CD14-positive monocyte (primary cell): ENCODE measurements at regions not wholly inside any gene's neighbourhood (a gene's known extent, or its start where the extent isn't known, plus 50 kb on each side); places are given as distances from the start of the nearest gene placed in this dataset.

Experiments used
- DNase-seq, 3 donors: peaks; one replicate each; pipeline ENCODE4 v3.0.0-alpha.2; 2011 to 2022
- H2AFZ ChIP-seq: 2 replicates; pipeline ENCODE4 v1.6.0; 2012; ENCODE audit warnings: mild to moderate bottlenecking, low read depth, low read length, inconsistent platforms; ENCODE audit not compliant: insufficient read depth, poor library complexity, severe bottlenecking
- H3K27ac ChIP-seq, 2 donors: 1 replicate in 1 of 2; 2 replicates in 1 of 2; pipeline ENCODE4 v1.5.1; 2012 to 2013; ENCODE audit warnings: low read length in 2 of 2, control low read depth in 1 of 2, inconsistent platforms in 1 of 2, low read depth in 1 of 2, mild to moderate bottlenecking in 1 of 2
- H3K27me3 ChIP-seq, 2 donors: one replicate each; pipeline versions ENCODE4 v1.6.0 to v1.6.1; 2011 to 2013; ENCODE audit warnings: low read length in 2 of 2; ENCODE audit not compliant: control insufficient read depth in 2 of 2, insufficient read depth in 2 of 2
- H3K36me3 ChIP-seq, 2 donors: replicated peaks in 1 of 2; 1 replicate in 1 of 2; 2 replicates in 1 of 2; pipeline versions ENCODE4 v1.5.1 to v1.6.1; 2012 to 2013; ENCODE audit warnings: low read length in 2 of 2, control low read depth in 1 of 2, inconsistent platforms in 1 of 2, mild to moderate bottlenecking in 1 of 2; ENCODE audit not compliant: insufficient read depth in 2 of 2, control insufficient read depth in 1 of 2
- H3K4me1 ChIP-seq, 2 donors: 1 replicate in 1 of 2; 2 replicates in 1 of 2; pipeline versions ENCODE4 v1.5.1 to v1.6.1; 2012 to 2013; ENCODE audit warnings: low read length in 2 of 2, control low read depth in 1 of 2, inconsistent platforms in 1 of 2, mild to moderate bottlenecking in 1 of 2, moderate library complexity in 1 of 2; ENCODE audit not compliant: insufficient read depth in 2 of 2, control insufficient read depth in 1 of 2
- H3K4me2 ChIP-seq: replicated peaks from 2 replicates; pipeline ENCODE3; 2012; ENCODE audit warnings: low read length, moderate library complexity, mild to moderate bottlenecking; ENCODE audit not compliant: poor library complexity, severe bottlenecking; ENCODE audit errors: extremely low read depth
- H3K4me3 ChIP-seq, 3 experiments: fragments of 200-600 bp in 1 of 3; sonication (generic) in 1 of 3; replicated peaks in 1 of 3; 1 replicate in 2 of 3; 2 replicates in 1 of 3; pipeline ENCODE4 v1.5.1; 2011 to 2013; ENCODE audit warnings: low read length in 3 of 3, mild to moderate bottlenecking in 3 of 3, control low read depth in 2 of 3, low read depth in 2 of 3, inconsistent platforms in 1 of 3, moderate library complexity in 1 of 3
- H3K79me2 ChIP-seq: 2 replicates; pipeline ENCODE4 v1.6.0; 2012; ENCODE audit warnings: mild to moderate bottlenecking, control low read depth, inconsistent platforms, low read length, moderate library complexity; ENCODE audit not compliant: insufficient read depth
- H3K9ac ChIP-seq: 2 replicates; pipeline ENCODE4 v1.6.0; 2017; ENCODE audit warnings: low read length, mild to moderate bottlenecking; ENCODE audit not compliant: insufficient read depth, poor library complexity, severe bottlenecking
- H3K9me3 ChIP-seq, 2 donors: replicated peaks in 1 of 2; 1 replicate in 1 of 2; 2 replicates in 1 of 2; pipeline versions ENCODE4 v1.5.1 to v1.6.1; 2012 to 2013; ENCODE audit warnings: low read length in 2 of 2, control low read depth in 1 of 2; ENCODE audit not compliant: control insufficient read depth in 1 of 2, insufficient read depth in 1 of 2
- H4K20me1 ChIP-seq: 2 replicates; pipeline ENCODE4 v1.6.0; 2012; ENCODE audit warnings: mild to moderate bottlenecking, low read length, control low read depth, moderate library complexity; ENCODE audit not compliant: insufficient read depth
- H3K27ac Mint-ChIP-seq, 7 donors: one replicate each; pipeline ENCODE4 v1.8.0; 2020; ENCODE audit warnings: mild to moderate bottlenecking in 7 of 7, mixed read lengths in 7 of 7, moderate library complexity in 6 of 7, inconsistent platforms in 2 of 7
- H3K27me3 Mint-ChIP-seq, 3 donors: one replicate each; pipeline ENCODE4 v1.8.0; 2021 to 2022; ENCODE audit warnings: low read depth in 3 of 3, mild to moderate bottlenecking in 3 of 3, mixed read lengths in 3 of 3, moderate library complexity in 3 of 3, inconsistent platforms in 1 of 3
- H3K36me3 Mint-ChIP-seq, 2 donors: one replicate each; pipeline ENCODE4 v1.8.0; 2020; ENCODE audit warnings: mixed read lengths in 2 of 2, inconsistent platforms in 1 of 2, mild to moderate bottlenecking in 1 of 2
- H3K4me1 Mint-ChIP-seq: one replicate; pipeline ENCODE4 v1.8.0; 2020; ENCODE audit warnings: mild to moderate bottlenecking, mixed read lengths
- H3K4me3 Mint-ChIP-seq, 2 donors: one replicate each; pipeline ENCODE4 v1.8.0; 2020; ENCODE audit warnings: mild to moderate bottlenecking in 2 of 2, mixed read lengths in 2 of 2, moderate library complexity in 1 of 2
- H3K9me3 Mint-ChIP-seq, 7 donors: one replicate each; pipeline ENCODE4 v1.8.0; 2020 to 2022; ENCODE audit warnings: mixed read lengths in 7 of 7, mild to moderate bottlenecking in 6 of 7, moderate library complexity in 6 of 7, inconsistent platforms in 2 of 7
- WGBS: methylation state at CpG from one replicate; pipeline ENCODE4 v1.1.5; 2013; ENCODE audit warnings: missing lambda C conversion rate; ENCODE audit not compliant: insufficient coverage; 5-methylcytosine and 5-hydroxymethylcytosine counted together
- intact Hi-C, 2 donors: fragments of 100-400 bp; cut with micrococcal nuclease; formaldehyde crosslinking; loops; one replicate each; pipeline versions ENCODE4 v1.15.0 to v1.15.1; 2023
- TF ChIP-seq, protein P1 (sequence below): fragments of 200-600 bp; IDR thresholded peaks from one replicate; pipeline ENCODE4 v1.8.0; 2022; ENCODE audit warnings: antibody characterized with exemption, mild to moderate bottlenecking

GRCh38 chr6:12223383-12223782, 66.8 kb upstream of the EDN1 start:
- Histone ChIP-seq H3K4me3 (no peak overlapping the region), H3K36me3 (no peaks in the 10 kb centered on the region), H3K79me2 (no peaks in the 10 kb centered on the region), H3K27ac (no peak overlapping the region), H3K4me2 (no peak overlapping the region), H3K9ac (no peak overlapping the region), H2AFZ (no peak overlapping the region), H3K9me3 (no peaks in the 10 kb centered on the region), H4K20me1 (no peaks in the 10 kb centered on the region), H3K4me1 (no peaks in the 10 kb centered on the region), H3K27me3 (no peaks in the 10 kb centered on the region)
- TF ChIP-seq, protein P1, sequence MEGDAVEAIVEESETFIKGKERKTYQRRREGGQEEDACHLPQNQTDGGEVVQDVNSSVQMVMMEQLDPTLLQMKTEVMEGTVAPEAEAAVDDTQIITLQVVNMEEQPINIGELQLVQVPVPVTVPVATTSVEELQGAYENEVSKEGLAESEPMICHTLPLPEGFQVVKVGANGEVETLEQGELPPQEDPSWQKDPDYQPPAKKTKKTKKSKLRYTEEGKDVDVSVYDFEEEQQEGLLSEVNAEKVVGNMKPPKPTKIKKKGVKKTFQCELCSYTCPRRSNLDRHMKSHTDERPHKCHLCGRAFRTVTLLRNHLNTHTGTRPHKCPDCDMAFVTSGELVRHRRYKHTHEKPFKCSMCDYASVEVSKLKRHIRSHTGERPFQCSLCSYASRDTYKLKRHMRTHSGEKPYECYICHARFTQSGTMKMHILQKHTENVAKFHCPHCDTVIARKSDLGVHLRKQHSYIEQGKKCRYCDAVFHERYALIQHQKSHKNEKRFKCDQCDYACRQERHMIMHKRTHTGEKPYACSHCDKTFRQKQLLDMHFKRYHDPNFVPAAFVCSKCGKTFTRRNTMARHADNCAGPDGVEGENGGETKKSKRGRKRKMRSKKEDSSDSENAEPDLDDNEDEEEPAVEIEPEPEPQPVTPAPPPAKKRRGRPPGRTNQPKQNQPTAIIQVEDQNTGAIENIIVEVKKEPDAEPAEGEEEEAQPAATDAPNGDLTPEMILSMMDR, result no peak
- no peak for DNase-seq
- no peaks in the 10 kb centered on the region for H3K36me3 Mint-ChIP-seq
- peaks cover 3 to 8% (median 3%) of the 10 kb centered on the region in 3 donors for H3K27me3 Mint-ChIP-seq
- no peak overlapping the region for H3K4me3 Mint-ChIP-seq
- no peaks in the 10 kb centered on the region for H3K4me1 Mint-ChIP-seq
- no peak overlapping the region for H3K27ac Mint-ChIP-seq
- 94% methylated on average over 5 of the region's 5 CpGs for WGBS
- intact Hi-C loops, result no loop called here
- peaks cover 0 to 2% (median 0%) of the 10 kb centered on the region in 7 donors for H3K9me3 Mint-ChIP-seq

GRCh38 chr6:12224251-12224650, 65.9 kb upstream of the EDN1 start:
- Histone ChIP-seq H3K4me2 (no peak overlapping the region), H3K36me3 (no peaks in the 10 kb centered on the region), H3K9ac (no peak overlapping the region), H3K27ac (no peak overlapping the region), H3K9me3 (no peaks in the 10 kb centered on the region), H3K79me2 (no peaks in the 10 kb centered on the region), H3K4me1 (no peaks in the 10 kb centered on the region), H3K4me3 (no peak overlapping the region), H2AFZ (no peak overlapping the region), H3K27me3 (no peaks in the 10 kb centered on the region), H4K20me1 (no peaks in the 10 kb centered on the region)
- intact Hi-C loops, result no loop called here
- Mint-ChIP-seq H3K9me3 (peaks cover 0 to 2% (median 0%) of the 10 kb centered on the region in 7 donors), H3K4me3 (no peak overlapping the region), H3K36me3 (no peaks in the 10 kb centered on the region), H3K27ac (no peak overlapping the region), H3K27me3 (peaks cover 3 to 8% (median 3%) of the 10 kb centered on the region in 3 donors), H3K4me1 (no peaks in the 10 kb centered on the region)
- TF ChIP-seq, protein P1, result no peak
- DNase-seq, result no peak
- WGBS, result no CpG with 5 or more reads among the region's 2 CpGs
